Breast epithelium (tissue), 4 donors: ENCODE measurements at regions not wholly inside any gene's neighbourhood (a gene's known extent, or its start where the extent isn't known, plus 50 kb on each side); places are given as distances from the start of the nearest gene placed in this dataset.

Experiments used
- DNase-seq, 2 donors: peaks; one replicate each; pipeline ENCODE4 v3.0.0-alpha.2; 2019; ENCODE audit warnings: low spot score in 2 of 2
- H3K27ac ChIP-seq, 2 donors: fragments of 200-600 bp; sonication (generic) in 1 of 2; one replicate each; pipeline ENCODE4 v1.5.1; 2016 to 2019; ENCODE audit warnings: mild to moderate bottlenecking in 1 of 2
- H3K27me3 ChIP-seq, 2 donors: fragments of 200-600 bp; sonication (generic) in 1 of 2; one replicate each; pipeline versions ENCODE4 v1.5.1 to v1.6.0; 2017 to 2019; ENCODE audit warnings: control low read depth in 1 of 2, mild to moderate bottlenecking in 1 of 2
- H3K36me3 ChIP-seq: fragments of 200-600 bp; one replicate; pipeline ENCODE4 v1.5.1; 2019
- H3K4me1 ChIP-seq, 2 donors: fragments of 200-600 bp; sonication (generic); one replicate each; pipeline ENCODE4 v1.5.1; 2016 to 2019; ENCODE audit warnings: control low read depth in 1 of 2
- H3K4me3 ChIP-seq, 3 donors: fragments of 200-600 bp; sonication (generic); 1 replicate in 2 of 3; 2 replicates in 1 of 3; pipeline ENCODE4 v1.5.1; 2016 to 2019; ENCODE audit warnings: mild to moderate bottlenecking in 3 of 3, moderate library complexity in 2 of 3
- H3K9me3 ChIP-seq, 2 donors: fragments of 200-600 bp; sonication (generic) in 1 of 2; one replicate each; pipeline ENCODE4 v1.5.1; 2016 to 2019; ENCODE audit warnings: control low read depth in 1 of 2
- CTCF ChIP-seq, 3 donors: fragments of 450-650 bp; IDR thresholded peaks; one replicate each; pipeline ENCODE4 v1.5.1; 2016 to 2017; ENCODE audit warnings: antibody characterized with exemption in 3 of 3, mild to moderate bottlenecking in 3 of 3, moderate library complexity in 3 of 3
- POLR2A ChIP-seq: fragments of 450-650 bp; IDR thresholded peaks from one replicate; pipeline ENCODE4 v1.6.1; 2016; ENCODE audit warnings: antibody characterized with exemption, mild to moderate bottlenecking, moderate library complexity
- POLR2AphosphoS5 ChIP-seq, 3 donors: sonication (generic); formaldehyde crosslinking; IDR thresholded peaks; one replicate each; pipeline ENCODE4 v1.6.1; 2017; ENCODE audit warnings: antibody characterized with exemption in 3 of 3
- intact Hi-C: fragments of 100-400 bp; cut with DNase I; formaldehyde crosslinking; loops from one replicate; pipeline ENCODE4 v1.15.1; 2023; ENCODE audit warnings: low total_unique reads

GRCh38 chr10:105981679-105982078, 1182.8 kb downstream of the SORCS1 start:
- no peaks in the 10 kb centered on the region for H3K27me3 ChIP-seq
- no peak for DNase-seq
- intact Hi-C loops, result loop anchor here (2.0 kb wide), 1 partner anchor 65 kb away; no protein-coding TSS in a partner anchor
- H3K9me3 ChIP-seq, result no peaks in the 10 kb centered on the region
- no peak overlapping the region for H3K27ac ChIP-seq
- no peaks in the 10 kb centered on the region for H3K4me1 ChIP-seq
- H3K4me3 ChIP-seq, result no peak overlapping the region
- H3K36me3 ChIP-seq, result no peaks in the 10 kb centered on the region
- TF ChIP-seq POLR2A (no peak), POLR2AphosphoS5 (IDR thresholded peaks at IDR 0.05) (no peak), CTCF (IDR thresholded peaks at IDR 0.05) (no peak)

- H3K9me3 ChIP-seq, result no peaks in the 10 kb centered on the region
- TF ChIP-seq POLR2A (no peak), CTCF (IDR thresholded peaks at IDR 0.05) (peak; percentile 20 to 41 (median 39))
- no peaks in the 10 kb centered on the region for H3K4me1 ChIP-seq
- intact Hi-C loops, result no loop called here
- H3K27ac ChIP-seq, result no peak overlapping the region
- no peak for DNase-seq
- peak overlapping the region; percentile 14 to 45 (median 19) for H3K4me3 ChIP-seq
- H3K27me3 ChIP-seq, result no peaks in the 10 kb centered on the region
- H3K36me3 ChIP-seq, result no peaks in the 10 kb centered on the region
Measured at GRCh38 chr10:105974803-105975456, 1189.6 kb downstream of the SORCS1 start.

GRCh38 chr10:105973902-105974301, 1190.6 kb downstream of the SORCS1 start:
- H3K36me3 ChIP-seq, result no peaks in the 10 kb centered on the region
- no peaks in the 10 kb centered on the region for H3K9me3 ChIP-seq
- no peak overlapping the region for H3K4me3 ChIP-seq
- TF ChIP-seq CTCF (IDR thresholded peaks at IDR 0.05) (no peak), POLR2AphosphoS5 (IDR thresholded peaks at IDR 0.05) (no peak), POLR2A (no peak)
- intact Hi-C loops, result no loop called here
- no peak overlapping the region for H3K27ac ChIP-seq
- H3K27me3 ChIP-seq, result no peaks in the 10 kb centered on the region
- H3K4me1 ChIP-seq, result no peaks in the 10 kb centered on the region
- no peak for DNase-seq

- intact Hi-C loops, result no loop called here
- no peaks in the 10 kb centered on the region for H3K36me3 ChIP-seq
- TF ChIP-seq POLR2AphosphoS5 (IDR thresholded peaks at IDR 0.05), result no peak
- no peak for TF ChIP-seq CTCF (IDR thresholded peaks at IDR 0.05)
- TF ChIP-seq POLR2A, result no peak
- no peaks in the 10 kb centered on the region for H3K4me1 ChIP-seq
- no peak overlapping the region for H3K27ac ChIP-seq
- no peak overlapping the region for H3K4me3 ChIP-seq
- DNase-seq, result no peak
- H3K9me3 ChIP-seq, result no peaks in the 10 kb centered on the region
- H3K27me3 ChIP-seq, result no peaks in the 10 kb centered on the region
Measured at GRCh38 chr10:105973360-105973759, 1191.1 kb downstream of the SORCS1 start.

GRCh38 chr10:105971460-105971859, 1193.0 kb downstream of the SORCS1 start:
- Histone ChIP-seq H3K36me3 (no peaks in the 10 kb centered on the region), H3K4me1 (no peaks in the 10 kb centered on the region), H3K4me3 (no peak overlapping the region), H3K27me3 (no peaks in the 10 kb centered on the region), H3K27ac (no peak overlapping the region), H3K9me3 (no peaks in the 10 kb centered on the region)
- no peak for DNase-seq
- intact Hi-C loops, result no loop called here
- no peak for TF ChIP-seq POLR2A
- TF ChIP-seq CTCF (IDR thresholded peaks at IDR 0.05), result no peak
- TF ChIP-seq POLR2AphosphoS5 (IDR thresholded peaks at IDR 0.05), result no peak
